GM18867 (cell line): ENCODE measurements at regions not wholly inside any gene's neighbourhood (a gene's known extent, or its start where the extent isn't known, plus 50 kb on each side); places are given as distances from the start of the nearest gene placed in this dataset.

Source experiments
- ATAC-seq: cut with Tn5 transposase; IDR thresholded peaks from one replicate; pipeline ENCODE4 v1.9.1; 2021; ENCODE audit warnings: mild to moderate bottlenecking, moderate library complexity; ENCODE audit not compliant: unreplicated experiment

DNA sequence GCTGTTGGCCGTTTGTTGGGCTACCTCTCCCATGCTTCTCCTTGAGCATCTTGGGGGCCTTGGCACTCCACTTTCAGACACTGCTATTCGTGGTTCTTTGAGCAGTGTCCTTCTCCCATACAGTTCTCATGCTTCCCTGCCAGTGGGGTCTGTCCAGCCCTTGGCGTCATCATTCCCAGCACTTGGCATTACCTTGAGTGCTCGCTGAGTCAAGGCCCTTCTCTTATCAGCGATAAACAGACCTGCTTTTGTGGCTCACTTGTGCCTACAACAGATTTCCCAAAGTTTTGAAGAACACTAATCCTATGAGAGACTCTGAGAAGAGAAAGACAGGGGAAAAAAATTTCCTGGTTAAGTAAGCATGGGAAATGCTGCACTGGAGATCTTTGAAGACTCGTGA is 85.3 kb downstream of the NOC3L start:
- ATAC-seq = no peak

DNA sequence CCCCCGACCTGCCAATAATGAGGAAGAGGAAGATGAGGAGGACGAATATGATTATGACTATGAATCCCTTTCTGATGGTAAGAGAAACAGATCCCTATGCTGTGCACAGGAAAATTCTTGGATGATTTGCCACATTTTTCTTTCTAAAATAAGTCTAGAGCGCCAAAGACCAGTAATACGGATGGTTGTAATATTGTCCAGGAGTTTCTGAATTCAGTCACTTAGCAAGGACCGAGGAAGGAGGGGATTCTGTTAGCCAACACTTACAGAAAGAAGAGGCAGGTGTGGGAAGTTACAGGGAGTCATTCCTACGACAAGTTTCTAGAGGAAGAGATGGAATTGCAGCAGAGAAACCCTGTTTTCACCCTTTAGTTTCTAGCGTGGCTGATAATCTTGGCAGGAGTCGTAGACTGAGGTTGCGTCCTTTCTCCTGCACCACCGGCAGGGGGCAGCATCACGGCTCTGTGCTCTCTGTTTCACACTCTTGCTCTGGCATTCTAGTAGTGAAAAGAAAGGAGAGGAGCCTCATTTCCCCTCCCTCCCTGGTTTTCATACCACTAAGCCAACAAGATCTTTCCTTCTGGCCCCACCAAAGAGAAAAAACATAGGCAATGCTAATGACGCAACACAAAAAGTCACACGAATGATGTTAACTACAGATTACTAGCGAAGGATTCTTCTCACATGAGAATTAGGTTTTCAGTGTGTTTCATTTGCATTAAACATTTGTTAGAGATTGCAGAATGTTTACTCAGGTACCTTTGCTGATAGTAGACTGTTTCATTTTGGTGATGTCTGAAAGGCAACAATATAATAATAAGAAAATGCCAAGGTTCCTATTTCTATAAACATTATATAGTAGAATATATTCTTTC is 82.7 kb downstream of the NOC3L start:
- peak; percentile 85 for ATAC-seq

DNA sequence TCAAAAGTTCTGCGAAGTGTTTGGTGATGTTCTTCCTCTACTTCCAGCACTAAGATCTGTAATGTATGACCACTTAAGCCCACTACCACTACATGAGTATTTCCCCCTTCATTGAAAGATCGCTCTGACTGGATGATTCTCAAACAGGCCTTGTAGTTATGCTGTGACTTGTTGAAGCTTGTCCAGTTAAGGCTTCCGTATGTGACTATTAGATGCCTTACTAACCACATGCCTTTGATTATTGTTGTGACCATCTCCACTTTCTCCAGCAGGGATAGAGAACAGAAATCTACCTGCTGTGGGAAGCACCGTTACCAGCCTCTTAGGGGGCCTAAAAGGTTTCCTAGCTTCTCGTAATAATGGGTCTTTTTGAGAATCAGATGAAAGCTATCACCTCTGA is 81.1 kb downstream of the NOC3L start:
- ATAC-seq = no peak

DNA sequence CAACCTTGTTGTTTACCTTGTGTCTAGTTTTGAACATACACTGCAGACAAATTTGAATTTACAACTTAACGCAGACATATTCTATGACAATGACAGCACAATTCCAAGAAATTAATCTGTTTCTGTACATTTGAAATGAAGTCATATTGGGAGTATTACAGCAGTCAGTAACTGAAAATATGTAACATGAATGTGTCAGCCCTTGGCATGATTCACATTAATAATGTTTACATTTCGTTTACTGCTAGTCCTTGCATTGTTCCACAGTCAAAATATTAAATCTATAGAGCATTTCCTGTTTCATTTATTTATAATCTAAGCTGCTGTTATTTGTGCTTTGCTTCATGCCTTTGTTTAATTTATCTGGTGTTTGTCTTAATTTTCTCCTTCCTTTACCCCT is 80.4 kb downstream of the NOC3L start:
- no peak for ATAC-seq
